PC-9 (cell line): ENCODE measurements at regions not wholly inside any gene's neighbourhood (a gene's known extent, or its start where the extent isn't known, plus 50 kb on each side); places are given as distances from the start of the nearest gene placed in this dataset.

Experiments
- EZH2 ChIP-seq: fragments of 200-600 bp; sonication (generic); IDR thresholded peaks from 2 replicates; pipeline ENCODE4 v1.8.0; 2017; ENCODE audit warnings: antibody characterized with exemption, low read depth
- TF ChIP-seq, protein P1 (sequence below): fragments of 200-600 bp; sonication (generic); conservative IDR thresholded peaks from 2 replicates; pipeline ENCODE4 v1.6.1; 2017; ENCODE audit warnings: mixed run types, antibody characterized with exemption, mild to moderate bottlenecking, moderate library complexity

DNA sequence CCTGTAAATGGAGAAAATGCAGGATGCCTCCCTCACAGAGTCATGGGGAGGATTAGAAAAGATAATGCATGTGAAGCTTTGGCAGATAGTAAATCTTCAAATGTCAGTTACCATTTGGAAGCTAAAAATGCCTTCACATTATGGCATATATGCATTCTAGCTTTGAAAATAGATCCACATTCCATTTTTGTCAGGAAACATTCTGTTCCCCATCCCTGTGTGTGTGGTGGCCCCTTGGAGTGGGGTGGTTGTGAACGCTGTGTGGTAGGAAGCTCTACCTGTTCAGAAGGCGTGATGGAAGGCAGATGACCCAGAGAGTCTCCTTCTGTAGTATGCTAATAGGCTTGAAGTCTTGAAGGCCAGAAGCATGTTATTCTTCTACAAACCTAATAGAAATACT, 242.0 kb downstream of the HAPSTR1 start:
- TF ChIP-seq, protein P1, sequence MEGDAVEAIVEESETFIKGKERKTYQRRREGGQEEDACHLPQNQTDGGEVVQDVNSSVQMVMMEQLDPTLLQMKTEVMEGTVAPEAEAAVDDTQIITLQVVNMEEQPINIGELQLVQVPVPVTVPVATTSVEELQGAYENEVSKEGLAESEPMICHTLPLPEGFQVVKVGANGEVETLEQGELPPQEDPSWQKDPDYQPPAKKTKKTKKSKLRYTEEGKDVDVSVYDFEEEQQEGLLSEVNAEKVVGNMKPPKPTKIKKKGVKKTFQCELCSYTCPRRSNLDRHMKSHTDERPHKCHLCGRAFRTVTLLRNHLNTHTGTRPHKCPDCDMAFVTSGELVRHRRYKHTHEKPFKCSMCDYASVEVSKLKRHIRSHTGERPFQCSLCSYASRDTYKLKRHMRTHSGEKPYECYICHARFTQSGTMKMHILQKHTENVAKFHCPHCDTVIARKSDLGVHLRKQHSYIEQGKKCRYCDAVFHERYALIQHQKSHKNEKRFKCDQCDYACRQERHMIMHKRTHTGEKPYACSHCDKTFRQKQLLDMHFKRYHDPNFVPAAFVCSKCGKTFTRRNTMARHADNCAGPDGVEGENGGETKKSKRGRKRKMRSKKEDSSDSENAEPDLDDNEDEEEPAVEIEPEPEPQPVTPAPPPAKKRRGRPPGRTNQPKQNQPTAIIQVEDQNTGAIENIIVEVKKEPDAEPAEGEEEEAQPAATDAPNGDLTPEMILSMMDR, result no peak
- no peak for TF ChIP-seq EZH2
